GM12873 (cell line): ENCODE measurements at regions not wholly inside any gene's neighbourhood (a gene's known extent, or its start where the extent isn't known, plus 50 kb on each side); places are given as distances from the start of the nearest gene placed in this dataset.

Source experiments
- CTCF ChIP-seq: IDR thresholded peaks from 2 replicates; pipeline ENCODE4 v1.5.1; 2012; ENCODE audit warnings: low read depth, mild to moderate bottlenecking, moderate library complexity, low read length, control low read depth; ENCODE audit not compliant: insufficient read depth; ENCODE audit errors: missing control alignments

- no peak for TF ChIP-seq CTCF
These were observed 114.4 kb upstream of the CCN2 start for GRCh38 chr6:132065556-132065955.

- TF ChIP-seq CTCF, result no peak
These were observed 112.6 kb upstream of the CCN2 start for GRCh38 chr6:132063738-132064137.

- no peak for TF ChIP-seq CTCF
These were observed 112.0 kb upstream of the CCN2 start for GRCh38 chr6:132063204-132063603.

GRCh38 chr6:132062626-132063025, 111.5 kb upstream of the CCN2 start:
- no peak for TF ChIP-seq CTCF

- TF ChIP-seq CTCF, result no peak
These were observed 110.2 kb upstream of the CCN2 start for GRCh38 chr6:132061381-132061780.

- no peak for TF ChIP-seq CTCF
These were observed 109.4 kb upstream of the CCN2 start for GRCh38 chr6:132060591-132060990.

GRCh38 chr6:132058975-132059374, 107.8 kb upstream of the CCN2 start:
- TF ChIP-seq CTCF, result no peak

- no peak for TF ChIP-seq CTCF
These were observed 103.4 kb upstream of the CCN2 start for GRCh38 chr6:132054525-132054924.
